WTC11 (cell line): ENCODE measurements at regions not wholly inside any gene's neighbourhood (a gene's known extent, or its start where the extent isn't known, plus 50 kb on each side); places are given as distances from the start of the nearest gene placed in this dataset.

Experiments used
- ATAC-seq: fragments of 200-7000 bp; cut with Tn5 transposase; 2 replicates; pipeline ENCODE4 v1.10.0; 2021; ENCODE audit warnings: mild to moderate bottlenecking, moderate library complexity
- CTCF ChIA-PET: fragments of 300-600 bp; sonication (Branson Sonifier 250); formaldehyde crosslinking; loops from one replicate; lab custom pipeline; 2021; ENCODE audit warnings: antibody characterized with exemption; lab: Charles Lee
- POLR2A ChIA-PET: fragments of 350-600 bp; sonication (Branson Sonifier 250); formaldehyde crosslinking; loops from one replicate; lab custom pipeline; 2021; ENCODE audit warnings: antibody characterized with exemption; lab: Charles Lee
- DNase-seq: peaks from one replicate; pipeline ENCODE4 v3.0.0; 2021; ENCODE audit warnings: low spot score
- H3K27ac Mint-ChIP-seq: 2 replicates; pipeline ENCODE4 v1.8.0; 2021; ENCODE audit warnings: mixed read lengths
- H3K27me3 Mint-ChIP-seq: 2 replicates; pipeline ENCODE4 v1.8.0; 2021; ENCODE audit warnings: low read depth, mild to moderate bottlenecking, moderate library complexity, mixed read lengths
- H3K36me3 Mint-ChIP-seq: 2 replicates; pipeline ENCODE4 v1.8.0; 2021; ENCODE audit warnings: mixed read lengths
- H3K4me1 Mint-ChIP-seq: 2 replicates; pipeline ENCODE4 v1.8.0; 2022; ENCODE audit warnings: mixed read lengths
- H3K4me3 Mint-ChIP-seq: 2 replicates; pipeline ENCODE4 v1.8.0; 2021; ENCODE audit warnings: mild to moderate bottlenecking, moderate library complexity, mixed read lengths
- H3K9me3 Mint-ChIP-seq: 2 replicates; pipeline ENCODE4 v1.8.0; 2021; ENCODE audit warnings: mixed read lengths
- ATF1 ChIP-seq: sonication (generic); formaldehyde crosslinking; IDR thresholded peaks from 2 replicates; pipeline ENCODE4 v1.8.1; 2023; ENCODE audit warnings: mild to moderate bottlenecking, moderate library complexity, missing genetic modification reagents
- CREB1 ChIP-seq: sonication (generic); formaldehyde crosslinking; IDR thresholded peaks from 2 replicates; pipeline ENCODE4 v1.8.0; 2023; ENCODE audit warnings: mild to moderate bottlenecking, missing genetic modification reagents
- ESRRA ChIP-seq: sonication (generic); formaldehyde crosslinking; IDR thresholded peaks from 2 replicates; pipeline ENCODE4 v1.8.1; 2022; ENCODE audit warnings: mild to moderate bottlenecking, missing genetic modification reagents, borderline replicate concordance
- FOXP1 ChIP-seq: sonication (generic); formaldehyde crosslinking; IDR thresholded peaks from 2 replicates; pipeline ENCODE4 v1.8.0; 2022; ENCODE audit warnings: missing genetic modification reagents, mild to moderate bottlenecking, moderate library complexity, borderline replicate concordance
- JAZF1 ChIP-seq: fragments of 250-450 bp; sonication (Bioruptor Pico); IDR thresholded peaks from 2 replicates; pipeline ENCODE4 v1.9.0; 2021; ENCODE audit warnings: moderate library complexity, mild to moderate bottlenecking, inconsistent platforms
- ZNF423 ChIP-seq: fragments of 250-450 bp; sonication (Bioruptor Pico); IDR thresholded peaks from 2 replicates; pipeline ENCODE4 v2.1.2; 2022; ENCODE audit warnings: mild to moderate bottlenecking, moderate library complexity
- TF ChIP-seq, protein P1 (sequence below): sonication (generic); formaldehyde crosslinking; IDR thresholded peaks from 2 replicates; pipeline ENCODE4 v1.8.1; 2023; ENCODE audit warnings: mild to moderate bottlenecking, moderate library complexity, missing genetic modification reagents
- TF ChIP-seq, protein P2 (sequence below): sonication (generic); formaldehyde crosslinking; IDR thresholded peaks from 2 replicates; pipeline ENCODE4 v1.8.0; 2023; ENCODE audit warnings: missing genetic modification reagents
- TF ChIP-seq, protein P3 (sequence below): sonication (generic); formaldehyde crosslinking; conservative IDR thresholded peaks from 2 replicates; pipeline ENCODE4 v1.8.1; 2023; ENCODE audit warnings: mild to moderate bottlenecking, low read depth, missing genetic modification reagents, moderate library complexity
- TF ChIP-seq, protein P4 (sequence below): fragments of 250-450 bp; sonication (Bioruptor Pico); IDR thresholded peaks from 2 replicates; pipeline ENCODE4 v1.8.0; 2021; ENCODE audit warnings: mild to moderate bottlenecking
- TF ChIP-seq, protein P5 (sequence below): sonication (generic); formaldehyde crosslinking; IDR thresholded peaks from 2 replicates; pipeline ENCODE4 v1.8.0; 2022; ENCODE audit warnings: mild to moderate bottlenecking, missing genetic modification reagents
- TF ChIP-seq, protein P6 (sequence below): sonication (generic); formaldehyde crosslinking; conservative IDR thresholded peaks from 2 replicates; pipeline ENCODE4 v1.8.1; 2022; ENCODE audit warnings: mild to moderate bottlenecking, missing genetic modification reagents
- TF ChIP-seq, protein P7 (sequence below): sonication (generic); formaldehyde crosslinking; IDR thresholded peaks from 2 replicates; pipeline ENCODE4 v1.8.1; 2022; ENCODE audit warnings: low read depth, missing genetic modification reagents, borderline replicate concordance

DNA sequence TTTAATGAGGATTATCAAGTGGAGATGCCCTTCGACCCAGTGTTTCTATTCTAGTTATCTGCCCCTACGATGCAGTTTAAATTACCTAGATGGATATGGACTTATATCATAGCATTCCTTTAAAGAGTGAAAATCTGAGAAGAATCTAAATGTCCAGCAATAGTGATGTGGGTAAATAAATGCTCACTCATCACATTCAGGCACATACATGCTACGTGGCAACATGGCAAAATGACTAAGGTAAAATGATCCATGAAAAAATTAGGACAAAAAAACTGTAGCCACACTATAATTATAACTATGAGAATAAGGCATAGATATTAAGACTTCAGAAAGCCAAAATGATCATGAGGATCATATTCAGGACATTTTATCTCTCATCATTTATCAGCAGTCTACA lies 82.4 kb upstream of the PDE1C start:
- H3K27ac Mint-ChIP-seq, result no peak overlapping the region
- H3K27me3 Mint-ChIP-seq, result peaks cover 66% of the 10 kb centered on the region
- no peak for ATAC-seq
- ChIA-PET POLR2A (no interaction called here), CTCF (interaction anchor here (2.2 kb wide), 1 partner anchor 12 kb away, joined by 5 read pairs; no protein-coding TSS in a partner anchor)
- peaks cover 10% of the 10 kb centered on the region for H3K9me3 Mint-ChIP-seq
- no peak for DNase-seq
- peaks cover 28% of the 10 kb centered on the region for H3K4me1 Mint-ChIP-seq
- TF ChIP-seq, protein P1, sequence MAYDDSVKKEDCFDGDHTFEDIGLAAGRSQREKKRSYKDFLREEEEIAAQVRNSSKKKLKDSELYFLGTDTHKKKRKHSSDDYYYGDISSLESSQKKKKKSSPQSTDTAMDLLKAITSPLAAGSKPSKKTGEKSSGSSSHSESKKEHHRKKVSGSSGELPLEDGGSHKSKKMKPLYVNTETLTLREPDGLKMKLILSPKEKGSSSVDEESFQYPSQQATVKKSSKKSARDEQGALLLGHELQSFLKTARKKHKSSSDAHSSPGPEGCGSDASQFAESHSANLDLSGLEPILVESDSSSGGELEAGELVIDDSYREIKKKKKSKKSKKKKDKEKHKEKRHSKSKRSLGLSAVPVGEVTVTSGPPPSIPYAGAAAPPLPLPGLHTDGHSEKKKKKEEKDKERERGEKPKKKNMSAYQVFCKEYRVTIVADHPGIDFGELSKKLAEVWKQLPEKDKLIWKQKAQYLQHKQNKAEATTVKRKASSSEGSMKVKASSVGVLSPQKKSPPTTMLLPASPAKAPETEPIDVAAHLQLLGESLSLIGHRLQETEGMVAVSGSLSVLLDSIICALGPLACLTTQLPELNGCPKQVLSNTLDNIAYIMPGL (CRISPR knock-in tag), result no peak
- TF ChIP-seq, protein P2, sequence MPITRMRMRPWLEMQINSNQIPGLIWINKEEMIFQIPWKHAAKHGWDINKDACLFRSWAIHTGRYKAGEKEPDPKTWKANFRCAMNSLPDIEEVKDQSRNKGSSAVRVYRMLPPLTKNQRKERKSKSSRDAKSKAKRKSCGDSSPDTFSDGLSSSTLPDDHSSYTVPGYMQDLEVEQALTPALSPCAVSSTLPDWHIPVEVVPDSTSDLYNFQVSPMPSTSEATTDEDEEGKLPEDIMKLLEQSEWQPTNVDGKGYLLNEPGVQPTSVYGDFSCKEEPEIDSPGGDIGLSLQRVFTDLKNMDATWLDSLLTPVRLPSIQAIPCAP (CRISPR knock-in tag), result no peak
- no peak for TF ChIP-seq CREB1
- TF ChIP-seq, protein P3, sequence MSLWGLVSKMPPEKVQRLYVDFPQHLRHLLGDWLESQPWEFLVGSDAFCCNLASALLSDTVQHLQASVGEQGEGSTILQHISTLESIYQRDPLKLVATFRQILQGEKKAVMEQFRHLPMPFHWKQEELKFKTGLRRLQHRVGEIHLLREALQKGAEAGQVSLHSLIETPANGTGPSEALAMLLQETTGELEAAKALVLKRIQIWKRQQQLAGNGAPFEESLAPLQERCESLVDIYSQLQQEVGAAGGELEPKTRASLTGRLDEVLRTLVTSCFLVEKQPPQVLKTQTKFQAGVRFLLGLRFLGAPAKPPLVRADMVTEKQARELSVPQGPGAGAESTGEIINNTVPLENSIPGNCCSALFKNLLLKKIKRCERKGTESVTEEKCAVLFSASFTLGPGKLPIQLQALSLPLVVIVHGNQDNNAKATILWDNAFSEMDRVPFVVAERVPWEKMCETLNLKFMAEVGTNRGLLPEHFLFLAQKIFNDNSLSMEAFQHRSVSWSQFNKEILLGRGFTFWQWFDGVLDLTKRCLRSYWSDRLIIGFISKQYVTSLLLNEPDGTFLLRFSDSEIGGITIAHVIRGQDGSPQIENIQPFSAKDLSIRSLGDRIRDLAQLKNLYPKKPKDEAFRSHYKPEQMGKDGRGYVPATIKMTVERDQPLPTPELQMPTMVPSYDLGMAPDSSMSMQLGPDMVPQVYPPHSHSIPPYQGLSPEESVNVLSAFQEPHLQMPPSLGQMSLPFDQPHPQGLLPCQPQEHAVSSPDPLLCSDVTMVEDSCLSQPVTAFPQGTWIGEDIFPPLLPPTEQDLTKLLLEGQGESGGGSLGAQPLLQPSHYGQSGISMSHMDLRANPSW, result no peak
- TF ChIP-seq, protein P4, sequence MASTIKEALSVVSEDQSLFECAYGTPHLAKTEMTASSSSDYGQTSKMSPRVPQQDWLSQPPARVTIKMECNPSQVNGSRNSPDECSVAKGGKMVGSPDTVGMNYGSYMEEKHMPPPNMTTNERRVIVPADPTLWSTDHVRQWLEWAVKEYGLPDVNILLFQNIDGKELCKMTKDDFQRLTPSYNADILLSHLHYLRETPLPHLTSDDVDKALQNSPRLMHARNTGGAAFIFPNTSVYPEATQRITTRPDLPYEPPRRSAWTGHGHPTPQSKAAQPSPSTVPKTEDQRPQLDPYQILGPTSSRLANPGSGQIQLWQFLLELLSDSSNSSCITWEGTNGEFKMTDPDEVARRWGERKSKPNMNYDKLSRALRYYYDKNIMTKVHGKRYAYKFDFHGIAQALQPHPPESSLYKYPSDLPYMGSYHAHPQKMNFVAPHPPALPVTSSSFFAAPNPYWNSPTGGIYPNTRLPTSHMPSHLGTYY (CRISPR knock-in tag), result no peak
- no peak for TF ChIP-seq ESRRA
- TF ChIP-seq, protein P5, sequence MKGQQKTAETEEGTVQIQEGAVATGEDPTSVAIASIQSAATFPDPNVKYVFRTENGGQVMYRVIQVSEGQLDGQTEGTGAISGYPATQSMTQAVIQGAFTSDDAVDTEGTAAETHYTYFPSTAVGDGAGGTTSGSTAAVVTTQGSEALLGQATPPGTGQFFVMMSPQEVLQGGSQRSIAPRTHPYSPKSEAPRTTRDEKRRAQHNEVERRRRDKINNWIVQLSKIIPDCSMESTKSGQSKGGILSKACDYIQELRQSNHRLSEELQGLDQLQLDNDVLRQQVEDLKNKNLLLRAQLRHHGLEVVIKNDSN (CRISPR knock-in tag), result no peak
- TF ChIP-seq, protein P6, sequence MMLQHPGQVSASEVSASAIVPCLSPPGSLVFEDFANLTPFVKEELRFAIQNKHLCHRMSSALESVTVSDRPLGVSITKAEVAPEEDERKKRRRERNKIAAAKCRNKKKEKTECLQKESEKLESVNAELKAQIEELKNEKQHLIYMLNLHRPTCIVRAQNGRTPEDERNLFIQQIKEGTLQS (CRISPR knock-in tag), result no peak
- no peak for TF ChIP-seq ATF1 (CRISPR knock-in tag)
- H3K4me3 Mint-ChIP-seq, result no peak overlapping the region
- H3K36me3 Mint-ChIP-seq, result 0 out of 2 replicates have a peak, but pooled peaks cover 3% of the 10 kb centered on the region

DNA sequence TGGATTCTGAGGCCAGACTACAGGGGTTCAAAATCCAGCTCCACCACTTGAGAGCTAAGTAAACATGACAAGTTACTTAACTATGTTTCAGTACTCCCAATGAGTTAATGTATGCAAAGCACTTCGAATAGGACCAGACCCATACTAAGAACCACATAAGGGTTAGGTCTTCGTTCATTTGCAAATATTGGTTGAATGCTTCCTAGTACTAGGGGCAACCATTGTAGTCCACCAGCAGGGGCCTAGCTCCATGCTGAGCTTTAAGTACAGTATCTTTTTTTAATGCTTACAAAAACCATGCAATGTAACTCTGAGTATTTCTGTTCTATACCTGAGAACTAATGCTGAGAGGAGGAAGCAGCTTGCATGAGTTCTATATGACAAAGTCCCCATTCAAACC lies 80.4 kb upstream of the PDE1C start:
- H3K27me3 Mint-ChIP-seq, result peaks cover 60% of the 10 kb centered on the region
- DNase-seq, result no peak
- POLR2A ChIA-PET, result no interaction called here
- CTCF ChIA-PET, result interaction anchor here (1.2 to 1.5 kb wide), 4 partner anchors 10 to 388 kb away, joined by 3 to 5 read pairs (median 3); no protein-coding TSS in a partner anchor
- TF ChIP-seq ZNF423 (CRISPR knock-in tag) (peak; percentile 53; the same call in 1 of the 2 replicates), FOXP1 (no peak), JAZF1 (CRISPR knock-in tag) (no peak)
- TF ChIP-seq, protein P7, sequence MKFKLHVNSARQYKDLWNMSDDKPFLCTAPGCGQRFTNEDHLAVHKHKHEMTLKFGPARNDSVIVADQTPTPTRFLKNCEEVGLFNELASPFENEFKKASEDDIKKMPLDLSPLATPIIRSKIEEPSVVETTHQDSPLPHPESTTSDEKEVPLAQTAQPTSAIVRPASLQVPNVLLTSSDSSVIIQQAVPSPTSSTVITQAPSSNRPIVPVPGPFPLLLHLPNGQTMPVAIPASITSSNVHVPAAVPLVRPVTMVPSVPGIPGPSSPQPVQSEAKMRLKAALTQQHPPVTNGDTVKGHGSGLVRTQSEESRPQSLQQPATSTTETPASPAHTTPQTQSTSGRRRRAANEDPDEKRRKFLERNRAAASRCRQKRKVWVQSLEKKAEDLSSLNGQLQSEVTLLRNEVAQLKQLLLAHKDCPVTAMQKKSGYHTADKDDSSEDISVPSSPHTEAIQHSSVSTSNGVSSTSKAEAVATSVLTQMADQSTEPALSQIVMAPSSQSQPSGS (CRISPR knock-in tag), result no peak
- TF ChIP-seq, protein P3, result no peak
- TF ChIP-seq, protein P6 (CRISPR knock-in tag), result no peak
- peaks cover 15% of the 10 kb centered on the region for H3K9me3 Mint-ChIP-seq
- no peak overlapping the region for H3K27ac Mint-ChIP-seq
- peak; percentile 95 for ATAC-seq
- H3K4me1 Mint-ChIP-seq, result peaks cover 28% of the 10 kb centered on the region
- no peak overlapping the region for H3K4me3 Mint-ChIP-seq
- H3K36me3 Mint-ChIP-seq, result peaks cover 9% of the 10 kb centered on the region; the same call in 1 of the 2 replicates
